Stimulated activated CD8-positive, alpha-beta memory T cell treated with anti-CD3 and anti-CD28 coated beads, Interleukin-4, amount 100 ng/mL, for 48 hours (primary cell): ENCODE measurements at regions not wholly inside any gene's neighbourhood (a gene's known extent, or its start where the extent isn't known, plus 50 kb on each side); places are given as distances from the start of the nearest gene placed in this dataset.
"Not testable (repeated sequence)": the region's sequence is repeated elsewhere in the genome, so short reads cannot be mapped to it uniquely, and the experiment has no call there.

Experiments
- DNase-seq: peaks from one replicate; pipeline ENCODE4 v3.0.0-alpha.2; 2020

GRCh38 chr13:34734932-34735331 lies 207.1 kb upstream of the NBEA start:
- DNase-seq: no peak

DNA sequence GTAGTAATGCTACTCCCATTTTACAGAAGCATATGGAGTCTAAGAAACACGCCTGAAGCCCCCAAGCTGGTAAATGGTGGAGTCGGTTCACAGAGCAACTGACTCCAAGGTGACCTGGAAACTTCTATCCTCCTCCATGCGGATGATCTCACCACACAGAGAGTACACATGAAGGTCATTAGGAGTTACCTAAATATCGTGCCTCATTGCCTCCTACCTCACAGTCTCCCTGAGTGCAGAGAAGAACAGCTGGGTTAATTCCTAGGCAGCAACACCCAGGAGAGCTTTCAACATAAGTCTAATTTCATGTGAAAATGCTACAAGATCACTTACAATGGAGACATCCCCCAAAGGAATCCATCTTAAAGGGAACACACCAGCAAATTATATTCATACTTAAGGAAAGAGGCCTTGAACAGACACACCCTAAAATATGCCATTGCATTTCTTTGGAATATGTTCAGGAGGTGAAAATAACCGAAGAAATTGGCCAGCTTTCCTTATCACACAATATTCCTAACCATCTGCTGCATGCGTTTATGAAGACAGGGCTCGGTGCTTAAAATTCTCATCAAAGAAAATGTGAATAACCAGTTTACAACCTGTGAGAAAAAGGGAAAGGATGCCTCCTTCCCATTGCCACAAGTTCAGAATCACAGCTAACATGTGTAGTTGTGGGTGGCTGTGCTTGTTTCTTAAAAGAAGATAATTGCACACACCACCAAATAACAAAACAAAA lies 203.6 kb upstream of the NBEA start:
- DNase-seq: no peak

DNA sequence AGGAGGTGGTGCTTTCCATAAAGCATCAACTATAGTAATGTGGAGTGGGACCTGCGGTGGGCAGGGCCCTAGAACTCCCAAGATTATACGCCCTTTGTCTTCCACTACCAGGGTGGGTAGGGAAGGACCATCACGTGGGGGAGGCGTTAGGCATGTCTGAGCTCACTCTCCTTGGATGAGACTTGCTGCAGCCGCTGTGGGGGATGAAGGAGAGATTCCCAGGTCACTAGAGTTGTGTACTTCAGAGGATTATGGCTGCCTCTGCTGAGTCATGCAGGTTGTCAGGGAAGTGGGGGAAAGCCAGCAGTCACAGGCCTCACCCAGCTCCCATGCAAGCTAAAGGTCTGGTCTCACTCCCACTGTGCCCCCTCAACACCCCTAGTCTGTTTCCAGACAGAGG lies 195.0 kb upstream of the NBEA start:
- not testable (repeated sequence) for DNase-seq

DNA sequence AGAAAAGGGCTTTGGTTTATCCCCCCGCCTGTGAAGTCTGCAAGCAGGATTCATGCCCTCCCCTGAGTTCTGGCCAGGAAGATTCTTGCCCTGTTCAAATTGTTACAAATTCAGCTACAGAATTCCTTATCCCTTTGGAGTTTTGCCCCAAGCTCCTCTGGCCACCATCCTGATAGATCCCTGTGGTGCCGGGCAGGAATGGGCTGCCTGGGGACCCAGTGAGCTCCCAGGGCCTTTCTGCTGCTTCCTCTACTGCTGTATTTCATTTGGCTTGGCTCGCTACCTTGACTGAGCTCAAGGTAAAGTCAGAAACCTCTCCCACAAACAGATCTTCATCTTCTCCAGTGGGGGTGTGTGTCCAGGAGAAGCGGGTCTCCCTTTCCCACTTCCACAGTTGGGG lies 194.6 kb upstream of the NBEA start:
- DNase-seq: no peak

DNA sequence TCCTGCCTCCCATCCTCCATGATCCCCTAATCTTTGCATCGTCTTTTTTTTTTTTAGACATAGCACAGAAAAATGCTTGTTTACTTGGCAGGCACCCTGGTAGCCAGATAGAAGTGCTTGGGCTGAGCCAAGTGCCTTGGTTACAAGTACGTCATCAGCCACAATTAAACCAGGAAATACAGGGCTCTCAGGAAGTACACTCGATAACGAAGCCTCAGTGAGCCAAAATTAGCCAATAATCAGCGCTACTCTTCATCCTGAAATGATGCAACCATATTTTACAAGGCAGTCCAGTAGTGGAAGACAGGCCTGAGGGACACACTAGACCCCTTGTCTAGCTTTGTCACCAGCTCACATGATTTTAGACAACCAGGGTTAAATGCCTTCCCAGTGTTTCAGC lies 194.0 kb upstream of the NBEA start:
- DNase-seq: no peak

DNA sequence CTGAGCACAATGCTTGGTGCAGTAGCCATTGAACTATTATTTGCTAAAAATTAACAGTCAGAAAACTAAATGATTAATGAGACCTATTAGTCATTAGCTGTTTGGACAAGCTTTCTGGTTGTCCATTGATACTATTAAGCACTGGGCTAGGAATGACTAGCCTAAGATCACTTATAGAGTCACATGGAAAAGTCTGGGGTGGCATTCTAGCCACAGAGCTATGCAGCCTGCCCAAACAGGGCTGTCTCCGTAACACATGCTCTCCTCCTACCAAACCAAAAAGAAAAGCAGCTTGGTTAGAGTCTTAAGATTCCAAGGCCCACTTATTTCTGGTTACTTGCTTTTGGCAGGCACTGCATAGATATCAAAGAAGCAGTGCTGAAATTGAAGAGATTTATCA lies 193.5 kb upstream of the NBEA start:
- no peak for DNase-seq

DNA sequence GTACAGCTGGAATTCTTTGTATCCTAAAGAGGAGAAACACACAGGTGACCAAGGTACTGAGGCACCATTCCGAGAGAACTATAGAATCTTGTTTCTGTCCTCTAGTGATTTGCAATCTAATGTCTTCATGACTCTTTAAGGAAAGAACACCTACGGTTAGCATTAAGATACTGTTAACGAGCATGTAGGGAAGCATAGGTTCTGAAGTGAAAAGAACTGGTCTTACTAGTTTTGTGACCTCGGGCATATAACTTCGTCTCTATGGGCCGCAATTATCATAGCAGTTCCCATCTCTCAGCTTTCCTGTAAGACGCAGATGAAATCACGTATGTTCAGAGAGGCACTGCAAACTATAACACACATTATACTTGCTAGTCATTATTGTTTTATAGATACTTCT lies 193.0 kb upstream of the NBEA start:
- no peak for DNase-seq

DNA sequence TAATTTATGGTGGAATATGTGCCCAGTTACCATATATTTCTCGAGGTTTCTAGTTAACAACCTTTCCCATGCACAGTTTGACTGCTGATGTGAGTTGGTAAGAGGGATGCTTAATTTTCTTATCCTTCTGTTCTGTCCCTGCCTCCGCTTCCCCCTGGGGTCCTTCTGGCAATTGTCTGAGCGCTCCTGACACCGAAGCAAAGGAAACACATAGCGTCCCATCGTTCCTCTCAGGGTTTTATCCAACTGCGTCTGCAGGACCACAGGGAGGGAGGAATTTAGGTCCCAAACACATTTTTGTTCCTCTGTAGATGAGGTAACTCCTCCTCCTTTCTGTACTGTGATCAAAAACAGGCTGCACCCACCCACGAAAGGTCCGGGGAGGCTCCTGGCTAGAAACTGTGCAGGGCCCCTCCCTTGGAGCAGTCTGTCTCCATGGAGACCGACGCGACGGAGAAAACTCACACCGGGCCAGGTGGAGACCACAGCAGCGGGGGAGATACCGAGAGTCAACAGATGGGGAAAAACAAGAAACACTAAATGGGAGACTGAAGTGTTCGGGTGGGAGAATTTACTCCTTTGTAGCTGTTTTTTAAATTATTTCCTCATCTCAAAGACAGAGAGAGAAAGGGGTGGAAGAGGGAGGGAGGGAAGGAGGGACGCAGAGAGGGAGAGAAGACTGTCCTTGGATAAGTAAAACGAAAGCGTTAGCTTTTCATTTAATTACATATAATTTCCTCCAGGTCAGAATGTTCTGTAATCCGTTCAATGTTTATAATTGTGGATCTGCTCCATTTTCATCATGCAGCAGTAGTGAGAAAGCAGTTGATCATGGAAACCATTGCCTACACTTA lies 191.8 kb upstream of the NBEA start:
- DNase-seq: no peak

DNA sequence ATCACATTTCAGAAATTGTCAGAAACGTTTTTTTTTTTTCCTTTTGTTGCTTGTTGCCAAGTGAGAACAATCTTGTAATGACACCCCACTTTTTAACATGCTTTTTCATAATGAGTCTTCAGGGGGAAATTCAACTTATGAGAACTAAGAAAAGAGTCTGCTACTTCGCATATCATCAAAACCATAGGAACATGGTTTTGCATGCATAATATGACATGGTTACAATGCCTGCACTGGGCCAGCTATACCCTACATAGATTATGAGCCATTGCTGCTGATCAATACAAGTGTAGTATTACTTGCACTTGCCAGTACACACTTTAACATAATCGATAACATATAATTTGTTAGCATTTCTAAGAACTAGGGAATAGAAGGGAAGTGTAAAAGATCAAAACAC lies 191.0 kb upstream of the NBEA start:
- no peak for DNase-seq

- DNase-seq: no peak
Observed at GRCh38 chr13:34751492-34751891, 190.6 kb upstream of the NBEA start.

- no peak for DNase-seq
Observed at GRCh38 chr13:34752283-34752960, 189.6 kb upstream of the NBEA start.

GRCh38 chr13:34756136-34756535 lies 185.9 kb upstream of the NBEA start:
- DNase-seq: no peak

DNA sequence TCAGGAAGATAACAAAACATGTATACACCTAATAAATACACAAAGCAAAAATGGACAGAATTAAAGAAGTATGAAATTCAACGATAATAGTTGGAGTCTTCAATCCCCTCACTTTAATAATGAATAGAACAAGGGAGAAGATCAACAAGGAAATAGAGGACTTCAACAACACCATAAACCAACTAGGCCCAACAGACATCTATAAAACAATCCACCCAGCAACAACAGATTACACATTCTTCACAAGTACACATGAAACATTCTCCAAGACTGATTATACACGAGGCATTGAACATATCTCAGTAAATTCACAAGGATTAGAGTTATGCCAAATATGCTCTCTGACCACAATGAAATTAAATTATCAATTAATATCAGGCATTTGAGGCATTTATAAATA lies 185.5 kb upstream of the NBEA start:
- no peak for DNase-seq

DNA sequence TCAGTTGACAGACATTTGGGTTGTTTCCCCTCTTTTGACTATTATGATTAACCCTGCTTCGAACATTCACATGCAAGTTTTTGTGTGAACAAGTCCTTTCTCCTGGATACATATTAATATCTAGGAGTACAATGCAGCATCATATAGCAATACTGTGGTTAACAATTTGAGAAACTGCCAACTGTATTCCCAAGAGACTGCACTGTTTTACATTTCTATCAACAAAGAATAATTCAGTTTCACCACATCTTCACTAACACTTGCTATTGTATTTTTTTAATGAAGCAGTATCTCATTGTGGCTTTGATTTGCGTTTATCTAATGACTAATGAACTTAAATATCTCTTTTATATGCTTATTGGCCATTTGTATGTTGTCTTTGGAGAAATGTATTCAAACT lies 184.6 kb upstream of the NBEA start:
- no peak for DNase-seq

GRCh38 chr13:34758628-34759027 lies 183.4 kb upstream of the NBEA start:
- no peak for DNase-seq

- no peak for DNase-seq
Observed at GRCh38 chr13:34762312-34762711, 179.8 kb upstream of the NBEA start.

- DNase-seq: no peak
Observed at GRCh38 chr13:34764246-34764645, 177.8 kb upstream of the NBEA start.

DNA sequence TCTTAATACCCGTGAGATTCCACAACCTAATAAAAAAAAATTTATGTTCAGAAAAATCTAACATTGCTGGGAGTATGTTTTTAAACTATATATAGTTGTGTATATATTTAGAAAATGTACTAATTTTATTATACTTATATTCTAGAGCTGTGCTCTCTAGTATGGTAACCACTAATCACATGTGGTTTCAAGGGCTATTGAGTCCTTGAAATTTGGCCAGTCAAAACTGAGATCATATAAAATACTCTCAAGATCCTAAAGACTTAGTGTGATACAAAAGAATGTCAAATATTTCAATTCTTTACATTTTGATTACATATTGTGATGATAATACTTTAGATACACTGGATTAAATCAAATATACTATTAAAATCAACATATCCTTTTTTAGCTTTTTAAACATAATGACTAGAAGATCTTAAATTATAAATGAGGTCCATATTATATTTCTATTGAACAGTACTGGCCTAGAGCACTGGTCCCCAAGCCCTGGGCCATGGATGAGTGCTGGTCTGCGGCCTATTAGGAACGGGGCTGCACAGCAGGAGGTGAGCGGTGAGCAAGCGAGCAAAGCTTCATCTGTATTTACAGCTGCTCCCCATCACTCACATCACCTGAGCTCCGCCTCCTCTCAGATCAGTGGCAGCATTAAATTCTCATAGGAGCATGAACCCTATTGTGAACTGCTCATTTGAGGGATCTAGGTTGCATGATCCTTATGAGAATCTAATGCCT lies 176.5 kb upstream of the NBEA start:
- no peak for DNase-seq

DNA sequence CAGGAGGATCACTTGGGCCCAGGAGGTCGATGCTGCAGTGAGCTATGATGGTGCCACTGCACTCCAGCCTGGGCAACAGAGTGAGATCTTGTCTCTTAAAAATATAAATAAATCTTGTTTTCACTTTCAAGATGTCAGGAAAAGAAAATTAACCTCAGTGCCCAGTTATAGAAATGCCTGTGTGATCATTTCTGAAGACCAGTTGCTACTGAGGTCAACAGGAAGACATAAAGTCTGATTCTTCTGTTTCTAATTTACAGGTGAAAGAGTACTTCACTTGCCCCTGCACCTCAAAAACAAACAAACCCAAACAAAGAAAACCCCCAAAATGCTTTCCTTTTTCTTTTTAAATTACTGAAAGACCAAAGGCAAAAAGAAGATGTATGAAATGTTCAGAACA lies 174.3 kb upstream of the NBEA start:
- no peak for DNase-seq

GRCh38 chr13:34772206-34772605 lies 169.9 kb upstream of the NBEA start:
- DNase-seq: no peak

GRCh38 chr13:34772881-34773280 lies 169.2 kb upstream of the NBEA start:
- DNase-seq: no peak

DNA sequence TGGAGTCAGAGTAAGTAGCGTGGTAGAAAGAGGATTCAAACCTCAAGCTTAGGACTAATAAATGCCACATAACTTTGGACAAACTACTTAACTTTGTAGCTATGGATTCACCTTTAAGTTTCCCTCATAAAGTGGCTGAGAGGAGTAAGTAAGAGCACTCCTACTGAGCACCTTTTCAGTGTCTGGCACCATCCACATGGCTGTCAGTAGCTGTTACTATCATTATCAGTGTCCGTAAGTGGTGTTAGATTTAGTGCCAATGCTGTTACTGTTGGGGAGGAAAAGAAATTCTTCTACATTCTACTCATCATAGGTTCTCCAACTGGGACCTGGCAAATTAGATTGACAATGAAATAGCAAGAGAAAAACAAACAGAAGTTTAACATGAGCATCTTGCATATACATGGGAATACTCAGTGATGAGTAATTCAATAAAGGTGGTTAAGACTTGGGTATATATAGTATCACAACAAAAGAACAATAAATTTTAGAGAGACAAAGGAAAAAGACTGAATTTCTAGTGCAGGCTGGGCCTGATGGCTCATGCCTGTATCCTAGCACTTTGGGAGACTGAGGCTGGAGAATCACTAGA lies 165.6 kb upstream of the NBEA start:
- no peak for DNase-seq
